Adipocyte (in vitro differentiated cells): ENCODE measurements at regions not wholly inside any gene's neighbourhood (a gene's known extent, or its start where the extent isn't known, plus 50 kb on each side); places are given as distances from the start of the nearest gene placed in this dataset.
A peak's percentile ranks its signal among the peaks of the same experiment; 100 is the strongest.
"Not testable (repeated sequence)": the region's sequence is repeated elsewhere in the genome, so short reads cannot be mapped to it uniquely, and the experiment has no call there.

Experiments used
- DNase-seq: peaks from one replicate; pipeline ENCODE4 v3.0.0-alpha.2; 2015; ENCODE audit warnings: low read depth
- H3K27me3 ChIP-seq: replicated peaks from 2 replicates; pipeline ENCODE4 v1.7.0; 2013; ENCODE audit warnings: mild to moderate bottlenecking, low read length, moderate library complexity; ENCODE audit not compliant: control insufficient read depth, insufficient read depth
- H3K36me3 ChIP-seq: 2 replicates; pipeline ENCODE4 v1.7.0; 2013; ENCODE audit warnings: low read length, mild to moderate bottlenecking, moderate library complexity; ENCODE audit not compliant: control insufficient read depth, insufficient read depth, severe bottlenecking
- H3K4me1 ChIP-seq: 2 replicates; pipeline ENCODE4 v1.7.0; 2013; ENCODE audit warnings: mild to moderate bottlenecking, low read length, moderate library complexity; ENCODE audit not compliant: control insufficient read depth, insufficient read depth
- H3K4me3 ChIP-seq: 2 replicates; pipeline ENCODE4 v1.7.0; 2013; ENCODE audit warnings: mild to moderate bottlenecking, low read length, moderate library complexity
- H3K9ac ChIP-seq: 2 replicates; pipeline ENCODE4 v1.7.0; 2013; ENCODE audit warnings: mild to moderate bottlenecking, low read length, moderate library complexity
- H3K9me3 ChIP-seq: 2 replicates; pipeline ENCODE4 v1.7.0; 2013; ENCODE audit warnings: mild to moderate bottlenecking, low read length, moderate library complexity; ENCODE audit not compliant: control insufficient read depth

GRCh38 chr12:75809746-75810145, 221.8 kb downstream of the PHLDA1 start:
- Histone ChIP-seq H3K9ac (no peak overlapping the region), H3K4me3 (no peak overlapping the region), H3K4me1 (peaks cover 8% of the 10 kb centered on the region)

GRCh38 chr12:75807494-75807893, 224.1 kb downstream of the PHLDA1 start:
- DNase-seq = no peak
- H3K9me3 ChIP-seq = peaks cover 5% of the 10 kb centered on the region

More at GRCh38 chr12:75809746-75810145, 221.8 kb downstream of the PHLDA1 start:
- Histone ChIP-seq H3K27me3 (no peaks in the 10 kb centered on the region), H3K36me3 (no peaks in the 10 kb centered on the region), H3K9me3 (peaks cover 5% of the 10 kb centered on the region)
- DNase-seq = no peak

GRCh38 chr12:75805905-75806304, 225.7 kb downstream of the PHLDA1 start:
- no peak for DNase-seq
- Histone ChIP-seq H3K36me3 (no peaks in the 10 kb centered on the region), H3K27me3 (no peaks in the 10 kb centered on the region), H3K9me3 (peaks cover 5% of the 10 kb centered on the region), H3K9ac (no peak overlapping the region), H3K4me1 (peaks cover 10% of the 10 kb centered on the region), H3K4me3 (no peak overlapping the region)

More at GRCh38 chr12:75807494-75807893, 224.1 kb downstream of the PHLDA1 start:
- no peaks in the 10 kb centered on the region for H3K36me3 ChIP-seq
- H3K9ac ChIP-seq = no peak overlapping the region
- H3K27me3 ChIP-seq = no peaks in the 10 kb centered on the region
- peaks cover 15% of the 10 kb centered on the region for H3K4me1 ChIP-seq
- no peak overlapping the region for H3K4me3 ChIP-seq

- Histone ChIP-seq H3K4me1 (peaks cover 10% of the 10 kb centered on the region), H3K9ac (no peak overlapping the region), H3K9me3 (peaks cover 5% of the 10 kb centered on the region), H3K4me3 (no peak overlapping the region), H3K27me3 (no peaks in the 10 kb centered on the region), H3K36me3 (no peaks in the 10 kb centered on the region)
- DNase-seq = no peak
Measured at GRCh38 chr12:75805320-75805719, 226.3 kb downstream of the PHLDA1 start.

GRCh38 chr12:75798136-75798926, 233.2 kb downstream of the PHLDA1 start:
- Histone ChIP-seq H3K4me1 (peaks cover 10% of the 10 kb centered on the region), H3K27me3 (no peaks in the 10 kb centered on the region), H3K36me3 (no peaks in the 10 kb centered on the region), H3K4me3 (no peak overlapping the region), H3K9me3 (no peaks in the 10 kb centered on the region), H3K9ac (no peak overlapping the region)
- DNase-seq = no peak

DNA sequence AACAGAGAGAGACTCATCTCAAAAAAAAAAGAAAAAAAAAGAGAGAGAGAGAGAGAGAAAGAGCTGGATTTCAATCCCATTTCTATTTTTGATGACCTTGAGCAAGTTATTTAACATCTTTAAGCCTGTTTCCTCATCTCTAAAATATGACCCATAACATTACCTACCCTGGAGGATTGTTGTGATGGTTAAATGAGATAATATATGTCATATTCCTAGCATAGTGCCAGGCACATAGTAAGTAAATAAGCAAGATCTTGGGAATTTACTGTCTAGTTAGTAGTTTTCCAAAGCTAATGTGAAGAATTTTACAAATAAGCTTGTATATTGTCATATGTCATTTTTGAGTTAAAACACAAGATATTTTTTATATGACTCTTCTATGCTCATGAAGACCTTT, 236.5 kb downstream of the PHLDA1 start:
- Histone ChIP-seq H3K36me3 (no peaks in the 10 kb centered on the region), H3K9ac (no peak overlapping the region), H3K4me3 (no peak overlapping the region), H3K4me1 (peaks cover 18% of the 10 kb centered on the region), H3K9me3 (no peaks in the 10 kb centered on the region), H3K27me3 (no peaks in the 10 kb centered on the region)
- no peak for DNase-seq

- Histone ChIP-seq H3K9me3 (no peaks in the 10 kb centered on the region), H3K9ac (no peak overlapping the region), H3K36me3 (no peaks in the 10 kb centered on the region), H3K4me3 (no peak overlapping the region), H3K4me1 (peaks cover 17% of the 10 kb centered on the region), H3K27me3 (no peaks in the 10 kb centered on the region)
- DNase-seq = no peak
Measured at GRCh38 chr12:75792687-75793086, 238.9 kb downstream of the PHLDA1 start.

DNA sequence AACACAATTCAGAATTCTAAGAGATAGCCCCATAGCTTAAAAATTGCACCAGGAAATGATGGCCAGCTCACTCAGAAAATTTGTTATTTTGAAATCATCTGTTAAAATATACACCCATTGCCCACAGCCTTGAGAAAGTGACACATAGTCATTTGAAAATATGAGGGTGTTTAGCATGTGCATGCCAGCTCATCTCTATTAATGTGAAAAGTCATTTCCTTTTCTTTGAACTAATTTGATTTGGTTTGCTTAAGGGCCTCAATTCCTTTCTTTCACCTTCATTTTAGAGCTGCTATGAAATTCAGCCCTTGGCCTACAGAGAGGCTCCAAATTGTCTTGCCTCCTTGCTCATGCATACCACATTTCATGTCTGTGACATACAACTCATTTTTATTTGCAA, 241.4 kb downstream of the PHLDA1 start:
- Histone ChIP-seq H3K4me3 (peak overlapping the region; percentile 16), H3K4me1 (peaks cover 17% of the 10 kb centered on the region), H3K27me3 (no peaks in the 10 kb centered on the region), H3K9me3 (no peaks in the 10 kb centered on the region), H3K9ac (no peak overlapping the region), H3K36me3 (no peaks in the 10 kb centered on the region)
- no peak for DNase-seq

DNA sequence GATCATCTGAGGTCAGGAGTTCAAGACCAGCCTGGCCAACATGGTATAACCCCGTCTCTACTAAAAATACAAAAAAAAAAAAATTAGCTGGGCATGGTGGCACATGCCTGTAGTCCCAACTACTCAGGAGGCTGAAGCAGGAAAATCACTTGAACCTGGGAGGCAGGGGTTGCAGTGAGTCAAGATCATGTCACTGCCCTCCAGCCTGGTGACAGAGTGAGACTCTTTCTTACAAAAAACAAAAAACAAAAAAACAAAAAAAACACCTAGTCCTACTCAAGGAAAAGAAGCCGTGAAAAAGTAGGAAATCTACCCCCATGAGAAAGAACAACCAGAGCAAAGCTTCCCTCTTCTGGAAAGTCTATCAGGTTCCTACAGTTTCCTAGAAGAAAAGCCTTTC, 244.4 kb downstream of the PHLDA1 start:
- DNase-seq, H3K9me3 ChIP-seq, H3K27me3 ChIP-seq, H3K36me3 ChIP-seq, H3K4me3 ChIP-seq, H3K9ac ChIP-seq: not testable (repeated sequence)
- peaks cover 12% of the 10 kb centered on the region for H3K4me1 ChIP-seq

- Histone ChIP-seq H3K27me3 (no peaks in the 10 kb centered on the region), H3K9me3 (no peaks in the 10 kb centered on the region), H3K9ac (no peak overlapping the region), H3K36me3 (no peaks in the 10 kb centered on the region), H3K4me1 (peaks cover 16% of the 10 kb centered on the region), H3K4me3 (no peak overlapping the region)
- DNase-seq = no peak
Measured at GRCh38 chr12:75786070-75786469, 245.5 kb downstream of the PHLDA1 start.

DNA sequence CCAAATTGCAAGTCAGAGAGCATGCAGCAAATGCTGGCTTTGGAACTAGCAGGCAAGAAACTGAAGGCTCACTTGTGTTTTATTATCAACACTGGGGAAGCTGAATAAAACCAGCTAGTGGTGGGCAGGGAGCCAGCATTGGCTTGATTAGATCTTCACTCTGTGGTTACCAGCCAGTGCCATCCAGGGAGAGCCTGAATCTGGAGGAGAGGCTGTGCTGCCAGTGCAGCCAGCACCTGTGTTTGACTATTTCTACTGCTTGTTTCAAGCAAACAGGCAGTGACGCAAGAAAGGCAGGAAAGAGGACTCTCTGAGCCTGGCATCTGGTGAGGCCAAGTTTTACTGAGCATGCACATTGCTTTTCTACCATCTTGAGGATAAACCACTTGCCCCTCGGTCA, 247.0 kb downstream of the PHLDA1 start:
- Histone ChIP-seq H3K27me3 (no peaks in the 10 kb centered on the region), H3K9me3 (no peaks in the 10 kb centered on the region), H3K4me1 (peaks cover 5% of the 10 kb centered on the region), H3K36me3 (no peaks in the 10 kb centered on the region), H3K9ac (no peak overlapping the region), H3K4me3 (no peak overlapping the region)
- peak; percentile 25 for DNase-seq
